B cell (primary cell): ENCODE measurements at regions not wholly inside any gene's neighbourhood (a gene's known extent, or its start where the extent isn't known, plus 50 kb on each side); places are given as distances from the start of the nearest gene placed in this dataset.

Experiments used
- EZH2 ChIP-seq: IDR thresholded peaks from 2 replicates; pipeline ENCODE4 v1.6.1; 2012; ENCODE audit warnings: borderline replicate concordance, low read depth, mild to moderate bottlenecking, moderate library complexity, low read length; ENCODE audit not compliant: insufficient read depth, poor library complexity, severe bottlenecking
- TF ChIP-seq, protein P1 (sequence below): fragments of 200-600 bp; IDR thresholded peaks from one replicate; pipeline ENCODE4 v1.8.0; 2022; ENCODE audit warnings: antibody characterized with exemption, mild to moderate bottlenecking

DNA sequence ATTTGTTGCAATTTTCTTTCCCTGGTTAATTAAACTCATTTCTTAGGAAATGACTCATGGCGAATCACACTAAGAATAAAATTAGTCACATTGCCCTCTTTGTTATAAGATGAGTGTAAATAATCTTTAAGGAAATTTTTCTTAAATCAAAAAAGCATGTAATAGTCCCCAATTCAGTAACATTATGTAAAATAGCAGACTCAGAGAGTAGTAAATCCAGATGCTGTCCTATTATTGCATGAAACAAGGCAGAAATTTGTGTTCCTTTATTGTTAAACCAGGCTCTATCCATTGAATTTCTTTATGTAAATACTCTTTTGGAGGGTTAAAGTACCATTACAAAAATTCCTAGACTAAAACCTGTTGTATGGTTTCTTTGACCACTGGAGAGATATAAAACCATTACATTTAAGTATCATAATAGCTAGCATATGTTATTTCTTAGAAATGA is 154.5 kb upstream of the C1orf87 start:
- TF ChIP-seq, protein P1, sequence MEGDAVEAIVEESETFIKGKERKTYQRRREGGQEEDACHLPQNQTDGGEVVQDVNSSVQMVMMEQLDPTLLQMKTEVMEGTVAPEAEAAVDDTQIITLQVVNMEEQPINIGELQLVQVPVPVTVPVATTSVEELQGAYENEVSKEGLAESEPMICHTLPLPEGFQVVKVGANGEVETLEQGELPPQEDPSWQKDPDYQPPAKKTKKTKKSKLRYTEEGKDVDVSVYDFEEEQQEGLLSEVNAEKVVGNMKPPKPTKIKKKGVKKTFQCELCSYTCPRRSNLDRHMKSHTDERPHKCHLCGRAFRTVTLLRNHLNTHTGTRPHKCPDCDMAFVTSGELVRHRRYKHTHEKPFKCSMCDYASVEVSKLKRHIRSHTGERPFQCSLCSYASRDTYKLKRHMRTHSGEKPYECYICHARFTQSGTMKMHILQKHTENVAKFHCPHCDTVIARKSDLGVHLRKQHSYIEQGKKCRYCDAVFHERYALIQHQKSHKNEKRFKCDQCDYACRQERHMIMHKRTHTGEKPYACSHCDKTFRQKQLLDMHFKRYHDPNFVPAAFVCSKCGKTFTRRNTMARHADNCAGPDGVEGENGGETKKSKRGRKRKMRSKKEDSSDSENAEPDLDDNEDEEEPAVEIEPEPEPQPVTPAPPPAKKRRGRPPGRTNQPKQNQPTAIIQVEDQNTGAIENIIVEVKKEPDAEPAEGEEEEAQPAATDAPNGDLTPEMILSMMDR: no peak
- no peak for TF ChIP-seq EZH2
